HepG2 (cell line): ENCODE measurements at regions not wholly inside any gene's neighbourhood (a gene's known extent, or its start where the extent isn't known, plus 50 kb on each side); places are given as distances from the start of the nearest gene placed in this dataset.

ENCODE experiments used
- ATAC-seq: fragments of 200-7000 bp; cut with Tn5 transposase; 3 replicates; pipeline ENCODE4 v1.9.1; 2020; ENCODE audit warnings: mild to moderate bottlenecking, moderate library complexity
- BruUV-seq: library from RNA; stranded (reverse); fragments of 400-500 nt; replicated peaks from 2 replicates; lab custom pipeline; 2021; lab: Mats Ljungman, UMichigan
- CTCF ChIA-PET: fragments of 300-600 bp; formaldehyde crosslinking; extraction: SDS; loops from one replicate; lab custom pipeline; 2021; ENCODE audit warnings: low total read pairs, inconsistent platforms, low intra/inter-chr PET ratio; lab: Yijun Ruan, JAX
- POLR2A ChIA-PET: fragments of 350-600 bp; sonication (Branson Sonifier 250); formaldehyde crosslinking; loops from one replicate; lab custom pipeline; 2020; ENCODE audit warnings: antibody characterized with exemption, inconsistent platforms; lab: Yijun Ruan, JAX
- DNase-seq: peaks from one replicate; pipeline ENCODE4 v3.0.0-alpha.2; 2015; ENCODE audit warnings: low spot score
- FAIRE-seq: peaks from 3 replicates; lab custom pipeline; 2011; peaks lifted over from hg19 to GRCh38; lab: Jason Lieb, UNC
- H2AFZ ChIP-seq: one replicate; pipeline ENCODE4 v1.6.1; 2011; ENCODE audit warnings: low read length, inconsistent platforms
- H3K27ac ChIP-seq: fragments of 300-600 bp; 3 replicates; pipeline ENCODE4 v1.8.0; 2011; ENCODE audit warnings: mixed run types, mild to moderate bottlenecking, mixed read lengths, low read length, inconsistent platforms; ENCODE audit not compliant: insufficient read depth; ENCODE audit errors: extremely low read length
- H3K27me3 ChIP-seq, 2 experiments: fragments of 200-600 bp in 1 of 2; 2 replicates in 1 of 2; 3 replicates in 1 of 2; pipeline versions ENCODE4 v1.6.0 to v1.8.0; 2011; ENCODE audit warnings: low read length in 2 of 2, mild to moderate bottlenecking in 2 of 2, moderate library complexity in 2 of 2, inconsistent platforms in 1 of 2; ENCODE audit not compliant: insufficient read depth in 2 of 2, control insufficient read depth in 1 of 2
- H3K36me3 ChIP-seq, 2 experiments: fragments of 200-600 bp in 1 of 2; replicated peaks in 1 of 2; 2 replicates in 1 of 2; 3 replicates in 1 of 2; pipeline versions ENCODE4 v1.5.1 to v1.8.0; 2011; ENCODE audit warnings: low read length in 2 of 2, inconsistent platforms in 1 of 2; ENCODE audit not compliant: insufficient read depth in 2 of 2, control insufficient read depth in 1 of 2
- H3K4me1 ChIP-seq: 2 replicates; pipeline ENCODE4 v1.5.1; 2012; ENCODE audit warnings: low read length, inconsistent platforms; ENCODE audit not compliant: insufficient read depth
- H3K4me2 ChIP-seq: 2 replicates; pipeline ENCODE4 v1.6.0; 2011; ENCODE audit warnings: low read depth, low read length, inconsistent platforms
- H3K4me3 ChIP-seq, 3 experiments: fragments of 200-600 bp in 1 of 3; sonication (generic), shearing (Covaris generic) in 1 of 3; replicated peaks in 1 of 3; 2 replicates each; pipeline ENCODE4 v1.5.1; 2011 to 2016; ENCODE audit warnings: low read length in 3 of 3, inconsistent platforms in 2 of 3, low read depth in 2 of 3, mild to moderate bottlenecking in 2 of 3, control low read depth in 1 of 3, mixed read lengths in 1 of 3; ENCODE audit not compliant: insufficient read depth in 1 of 3
- H3K79me2 ChIP-seq: one replicate; pipeline ENCODE4 v1.6.1; 2011; ENCODE audit warnings: low read length, inconsistent platforms; ENCODE audit not compliant: insufficient read depth
- H3K9ac ChIP-seq: 2 replicates; pipeline ENCODE4 v1.6.0; 2011; ENCODE audit warnings: mild to moderate bottlenecking, low read depth, low read length, inconsistent platforms; ENCODE audit not compliant: insufficient read depth
- H3K9me3 ChIP-seq: 2 replicates; pipeline ENCODE4 v1.5.1; 2012; ENCODE audit warnings: mild to moderate bottlenecking, low read length
- H4K20me1 ChIP-seq: 2 replicates; pipeline ENCODE4 v1.6.0; 2011; ENCODE audit warnings: inconsistent platforms, mild to moderate bottlenecking, low read length, moderate library complexity; ENCODE audit not compliant: insufficient read depth
- POLR2A ChIP-seq, 2 experiments: IDR thresholded peaks; 2 replicates each; pipeline ENCODE4 v1.6.1; 2011; ENCODE audit warnings: low read depth in 2 of 2, low read length in 2 of 2, mild to moderate bottlenecking in 1 of 2, moderate library complexity in 1 of 2; ENCODE audit not compliant: insufficient read depth in 1 of 2
- ZBTB7B ChIP-seq: sonication (generic); formaldehyde crosslinking; IDR thresholded peaks from 2 replicates; pipeline ENCODE4 v1.4.0; 2020; ENCODE audit warnings: missing genetic modification reagents
- ZFP41 ChIP-seq: sonication (generic); formaldehyde crosslinking; IDR thresholded peaks from 2 replicates; pipeline ENCODE4 v1.4.0; 2020; ENCODE audit warnings: mild to moderate bottlenecking, missing genetic modification reagents, borderline replicate concordance
- ZNF329 ChIP-seq: sonication (generic); formaldehyde crosslinking; IDR thresholded peaks from 2 replicates; pipeline ENCODE4 v1.9.0; 2021; ENCODE audit warnings: low read depth, mild to moderate bottlenecking, missing genetic modification reagents
- ZNF564 ChIP-seq: sonication (generic); formaldehyde crosslinking; IDR thresholded peaks from 2 replicates; pipeline ENCODE4 v1.8.1; 2023; ENCODE audit warnings: mild to moderate bottlenecking, missing genetic modification reagents
- WGBS: methylation state at CpG from one replicate; pipeline ENCODE4 v1.1.6; 2017; ENCODE audit warnings: low lambda C conversion rate; 5-methylcytosine and 5-hydroxymethylcytosine counted together
- in situ Hi-C: cut with HindIII; loops from 2 replicates; pipeline ENCODE4 v1.10.0; 2017; ENCODE audit warnings: low pct_unique_long_range_greater_than_20kb; ENCODE audit not compliant: extremely low pct_ligation_motif_present
- intact Hi-C: fragments of 100-400 bp; cut with micrococcal nuclease; formaldehyde crosslinking; loops from one replicate; pipeline ENCODE4 v1.10.0; 2022; ENCODE audit not compliant: unreplicated experiment
- TF ChIP-seq, protein P1 (sequence below), 2 experiments: fragments of 450-650 bp in 1 of 2; sonication (generic) in 1 of 2; formaldehyde crosslinking in 1 of 2; IDR thresholded peaks; 2 replicates each; pipeline versions ENCODE4 v1.6.1 to v1.8.0; 2016 to 2022; ENCODE audit warnings: antibody characterized with exemption in 1 of 2, mild to moderate bottlenecking in 1 of 2, missing genetic modification reagents in 1 of 2

GRCh38 chr7:119421657-119422056, 851.3 kb upstream of the KCND2 start (continued):
- TF ChIP-seq, protein P1, sequence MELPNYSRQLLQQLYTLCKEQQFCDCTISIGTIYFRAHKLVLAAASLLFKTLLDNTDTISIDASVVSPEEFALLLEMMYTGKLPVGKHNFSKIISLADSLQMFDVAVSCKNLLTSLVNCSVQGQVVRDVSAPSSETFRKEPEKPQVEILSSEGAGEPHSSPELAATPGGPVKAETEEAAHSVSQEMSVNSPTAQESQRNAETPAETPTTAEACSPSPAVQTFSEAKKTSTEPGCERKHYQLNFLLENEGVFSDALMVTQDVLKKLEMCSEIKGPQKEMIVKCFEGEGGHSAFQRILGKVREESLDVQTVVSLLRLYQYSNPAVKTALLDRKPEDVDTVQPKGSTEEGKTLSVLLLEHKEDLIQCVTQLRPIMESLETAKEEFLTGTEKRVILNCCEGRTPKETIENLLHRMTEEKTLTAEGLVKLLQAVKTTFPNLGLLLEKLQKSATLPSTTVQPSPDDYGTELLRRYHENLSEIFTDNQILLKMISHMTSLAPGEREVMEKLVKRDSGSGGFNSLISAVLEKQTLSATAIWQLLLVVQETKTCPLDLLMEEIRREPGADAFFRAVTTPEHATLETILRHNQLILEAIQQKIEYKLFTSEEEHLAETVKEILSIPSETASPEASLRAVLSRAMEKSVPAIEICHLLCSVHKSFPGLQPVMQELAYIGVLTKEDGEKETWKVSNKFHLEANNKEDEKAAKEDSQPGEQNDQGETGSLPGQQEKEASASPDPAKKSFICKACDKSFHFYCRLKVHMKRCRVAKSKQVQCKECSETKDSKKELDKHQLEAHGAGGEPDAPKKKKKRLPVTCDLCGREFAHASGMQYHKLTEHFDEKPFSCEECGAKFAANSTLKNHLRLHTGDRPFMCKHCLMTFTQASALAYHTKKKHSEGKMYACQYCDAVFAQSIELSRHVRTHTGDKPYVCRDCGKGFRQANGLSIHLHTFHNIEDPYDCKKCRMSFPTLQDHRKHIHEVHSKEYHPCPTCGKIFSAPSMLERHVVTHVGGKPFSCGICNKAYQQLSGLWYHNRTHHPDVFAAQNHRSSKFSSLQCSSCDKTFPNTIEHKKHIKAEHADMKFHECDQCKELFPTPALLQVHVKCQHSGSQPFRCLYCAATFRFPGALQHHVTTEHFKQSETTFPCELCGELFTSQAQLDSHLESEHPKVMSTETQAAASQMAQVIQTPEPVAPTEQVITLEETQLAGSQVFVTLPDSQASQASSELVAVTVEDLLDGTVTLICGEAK (IDR thresholded peaks at IDR 0.05): no peak
- TF ChIP-seq, protein P1 (CRISPR knock-in tag; IDR thresholded peaks at IDR 0.05): no peak
- TF ChIP-seq POLR2A (IDR thresholded peaks at IDR 0.05; ENCODE audit: insufficient read depth in 1 of 2, low read depth in 2 of 2, low read length in 2 of 2): no peak

DNA sequence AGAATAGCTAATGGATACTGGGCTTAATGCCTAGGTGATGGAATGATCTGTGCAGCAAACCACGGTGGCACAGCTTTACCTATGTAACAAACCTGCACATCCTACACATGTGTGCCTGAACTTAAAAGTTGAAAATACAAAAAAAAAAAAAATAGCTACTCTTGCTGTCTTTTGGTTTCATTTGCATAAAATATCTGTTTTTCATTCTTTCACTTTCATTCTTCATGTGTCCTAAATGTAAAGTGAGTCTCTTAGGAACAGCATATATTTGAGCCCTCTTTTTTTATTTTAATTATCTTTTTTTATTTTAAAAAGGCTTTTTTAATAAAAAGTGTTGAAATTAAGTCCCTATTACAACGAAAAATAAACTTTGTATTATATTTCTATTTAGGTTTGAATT, 836.1 kb upstream of the KCND2 start:
- DNase-seq (no peak), ATAC-seq (no peak), FAIRE-seq (no peak)
- no TSS peak for BruUV-seq
- Histone ChIP-seq H3K27ac (no peak overlapping the region), H2AFZ (no peak overlapping the region), H3K27me3 (no peaks in the 10 kb centered on the region), H3K36me3 (no peaks in the 10 kb centered on the region), H3K4me1 (no peaks in the 10 kb centered on the region), H3K9me3 (no peaks in the 10 kb centered on the region), H4K20me1 (no peaks in the 10 kb centered on the region), H3K79me2 (no peaks in the 10 kb centered on the region), H3K9ac (no peak overlapping the region), H3K4me3 (no peak overlapping the region), H3K4me2 (no peak overlapping the region)
- TF ChIP-seq ZNF329 (CRISPR knock-in tag) (no peak), ZFP41 (no peak), ZNF564 (CRISPR knock-in tag) (no peak), ZBTB7B (CRISPR knock-in tag) (no peak)
- ChIA-PET POLR2A (no interaction called here), CTCF (no interaction called here)
- WGBS: 10% methylated on average over 2 of the region's 2 CpGs
- in situ Hi-C loops (no loop called here), intact Hi-C loops (no loop called here)
